Testis (tissue), 2 donors: ENCODE measurements at regions not wholly inside any gene's neighbourhood (a gene's known extent, or its start where the extent isn't known, plus 50 kb on each side); places are given as distances from the start of the nearest gene placed in this dataset.

ENCODE experiments used
- DNase-seq: peaks from one replicate; pipeline ENCODE4 v3.0.0-alpha.2; 2019
- H3K27ac ChIP-seq, 2 donors: fragments of 200-600 bp; sonication (generic); one replicate each; pipeline ENCODE4 v1.5.1; 2019
- H3K27me3 ChIP-seq: fragments of 200-600 bp; sonication (generic); one replicate; pipeline ENCODE4 v1.5.1; 2019
- H3K36me3 ChIP-seq: fragments of 200-600 bp; sonication (generic); one replicate; pipeline ENCODE4 v1.5.1; 2017; ENCODE audit warnings: low read depth; ENCODE audit errors: missing control alignments
- H3K4me1 ChIP-seq: fragments of 200-600 bp; sonication (generic); one replicate; pipeline ENCODE4 v1.5.1; 2019
- H3K4me3 ChIP-seq, 2 donors: fragments of 200-600 bp; sonication (generic); one replicate each; pipeline ENCODE4 v1.5.1; 2017 to 2019
- H3K9me3 ChIP-seq: fragments of 200-600 bp; sonication (generic); one replicate; pipeline ENCODE4 v1.5.1; 2017
- POLR2A ChIP-seq: fragments of 450-650 bp; IDR thresholded peaks from one replicate; pipeline ENCODE4 v1.6.1; 2017; ENCODE audit warnings: antibody characterized with exemption, mild to moderate bottlenecking, moderate library complexity
- WGBS, 2 donors: methylation state at CpG; one replicate each; pipeline ENCODE4 v1.1.5; 2018; 5-methylcytosine and 5-hydroxymethylcytosine counted together
- intact Hi-C: fragments of 100-400 bp; cut with DNase I; formaldehyde crosslinking; loops from one replicate; pipeline ENCODE4 v1.15.1; 2023; ENCODE audit warnings: low total_unique reads
- TF ChIP-seq, protein P1 (sequence below), 3 experiments: fragments of 450-650 bp in 2 of 3; fragments of 200-600 bp in 1 of 3; sonication (generic) in 1 of 3; IDR thresholded peaks; one replicate each; pipeline ENCODE4 v1.5.1; 2016 to 2019; ENCODE audit warnings: antibody characterized with exemption in 3 of 3, mild to moderate bottlenecking in 2 of 3, moderate library complexity in 1 of 3

DNA sequence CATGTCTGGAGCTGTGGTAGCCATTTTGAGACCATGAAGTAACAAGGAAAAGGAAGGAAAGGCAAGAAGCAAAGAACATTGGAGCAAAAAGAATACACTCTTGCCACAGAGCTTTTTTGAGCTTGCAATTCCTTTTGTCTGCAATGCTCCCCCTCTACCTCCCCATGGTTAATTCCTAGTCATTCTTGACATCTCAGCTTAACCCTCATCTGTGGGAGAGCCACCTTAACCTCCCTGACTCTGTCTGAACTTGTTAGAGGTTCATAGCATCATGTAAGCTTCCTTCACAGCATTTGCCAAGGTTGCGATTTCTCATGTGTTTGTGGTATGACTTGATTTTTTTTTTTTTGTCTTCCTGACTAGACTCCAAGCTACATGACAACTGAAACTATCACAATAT is 564.1 kb upstream of the PLXNA2 start:
- TF ChIP-seq POLR2A, result no peak
- TF ChIP-seq, protein P1, sequence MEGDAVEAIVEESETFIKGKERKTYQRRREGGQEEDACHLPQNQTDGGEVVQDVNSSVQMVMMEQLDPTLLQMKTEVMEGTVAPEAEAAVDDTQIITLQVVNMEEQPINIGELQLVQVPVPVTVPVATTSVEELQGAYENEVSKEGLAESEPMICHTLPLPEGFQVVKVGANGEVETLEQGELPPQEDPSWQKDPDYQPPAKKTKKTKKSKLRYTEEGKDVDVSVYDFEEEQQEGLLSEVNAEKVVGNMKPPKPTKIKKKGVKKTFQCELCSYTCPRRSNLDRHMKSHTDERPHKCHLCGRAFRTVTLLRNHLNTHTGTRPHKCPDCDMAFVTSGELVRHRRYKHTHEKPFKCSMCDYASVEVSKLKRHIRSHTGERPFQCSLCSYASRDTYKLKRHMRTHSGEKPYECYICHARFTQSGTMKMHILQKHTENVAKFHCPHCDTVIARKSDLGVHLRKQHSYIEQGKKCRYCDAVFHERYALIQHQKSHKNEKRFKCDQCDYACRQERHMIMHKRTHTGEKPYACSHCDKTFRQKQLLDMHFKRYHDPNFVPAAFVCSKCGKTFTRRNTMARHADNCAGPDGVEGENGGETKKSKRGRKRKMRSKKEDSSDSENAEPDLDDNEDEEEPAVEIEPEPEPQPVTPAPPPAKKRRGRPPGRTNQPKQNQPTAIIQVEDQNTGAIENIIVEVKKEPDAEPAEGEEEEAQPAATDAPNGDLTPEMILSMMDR (IDR thresholded peaks at IDR 0.05), result no peak
- Histone ChIP-seq H3K27ac (no peak overlapping the region), H3K27me3 (no peaks in the 10 kb centered on the region), H3K4me3 (no peak overlapping the region), H3K9me3 (no peaks in the 10 kb centered on the region), H3K36me3 (no peaks in the 10 kb centered on the region), H3K4me1 (no peaks in the 10 kb centered on the region)
- no peak for DNase-seq
- 89 to 97% methylated on average over 1 of the region's 1 CpG for WGBS, 2 donors
- intact Hi-C loops, result no loop called here

DNA sequence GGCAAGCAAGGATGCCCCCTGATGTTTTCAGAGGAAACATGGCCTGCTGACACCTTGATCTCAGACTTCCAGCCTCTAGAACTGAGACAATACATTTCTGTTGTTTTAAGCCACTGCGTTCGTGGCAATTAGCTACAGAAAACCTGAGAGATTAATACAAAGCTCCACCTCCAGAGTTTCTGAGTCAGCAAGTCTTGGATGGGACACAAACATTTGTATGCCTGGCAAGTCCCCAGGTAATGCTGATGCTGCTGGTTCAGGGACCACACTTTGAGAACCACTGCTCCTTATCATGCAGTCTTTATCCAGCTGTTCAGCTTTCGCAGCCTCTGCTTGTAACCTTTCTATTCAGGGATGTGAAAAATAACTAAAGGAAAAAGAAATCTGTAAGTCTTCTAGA is 565.7 kb upstream of the PLXNA2 start:
- no peak for DNase-seq
- no peaks in the 10 kb centered on the region for H3K27me3 ChIP-seq
- intact Hi-C loops, result no loop called here
- TF ChIP-seq, protein P1 (IDR thresholded peaks at IDR 0.05), result no peak
- TF ChIP-seq POLR2A, result no peak
- H3K4me1 ChIP-seq, result no peaks in the 10 kb centered on the region
- no peak overlapping the region for H3K4me3 ChIP-seq
- no peak overlapping the region for H3K27ac ChIP-seq
- whole genome bisulfite sequencing, 2 donors, result 51 to 58% methylated on average over 3 of the region's 3 CpGs
- H3K9me3 ChIP-seq, result no peaks in the 10 kb centered on the region
- no peaks in the 10 kb centered on the region for H3K36me3 ChIP-seq

GRCh38 chr1:208818770-208819445 is 574.7 kb upstream of the PLXNA2 start:
- no peak for DNase-seq
- no peak for TF ChIP-seq POLR2A
- TF ChIP-seq, protein P1 (IDR thresholded peaks at IDR 0.05), result no peak
- WGBS, 2 donors, result 79 to 81% methylated on average over 8 of the region's 8 CpGs
- Histone ChIP-seq H3K27me3 (no peaks in the 10 kb centered on the region), H3K36me3 (no peaks in the 10 kb centered on the region), H3K27ac (no peak overlapping the region), H3K9me3 (no peaks in the 10 kb centered on the region), H3K4me1 (no peaks in the 10 kb centered on the region), H3K4me3 (no peak overlapping the region)
- intact Hi-C loops, result no loop called here

GRCh38 chr1:208820580-208821212 is 576.5 kb upstream of the PLXNA2 start:
- TF ChIP-seq, protein P1 (IDR thresholded peaks at IDR 0.05), result no peak
- no peak for TF ChIP-seq POLR2A
- Histone ChIP-seq H3K4me3 (no peak overlapping the region), H3K27ac (no peak overlapping the region), H3K36me3 (no peaks in the 10 kb centered on the region), H3K4me1 (no peaks in the 10 kb centered on the region), H3K27me3 (no peaks in the 10 kb centered on the region), H3K9me3 (no peaks in the 10 kb centered on the region)
- intact Hi-C loops, result no loop called here
- WGBS, 2 donors, result 46 to 47% methylated on average over 2 of the region's 2 CpGs
- DNase-seq, result no peak

GRCh38 chr1:208821939-208822338 is 577.8 kb upstream of the PLXNA2 start:
- intact Hi-C loops, result no loop called here
- no peak for DNase-seq
- H3K4me3 ChIP-seq, result no peak overlapping the region
- H3K36me3 ChIP-seq, result no peaks in the 10 kb centered on the region
- no peaks in the 10 kb centered on the region for H3K9me3 ChIP-seq
- no peaks in the 10 kb centered on the region for H3K4me1 ChIP-seq
- TF ChIP-seq, protein P1 (IDR thresholded peaks at IDR 0.05), result no peak
- TF ChIP-seq POLR2A, result no peak
- no peak overlapping the region for H3K27ac ChIP-seq
- 86 to 95% methylated on average over 7 of the region's 7 CpGs for WGBS, 2 donors
- no peaks in the 10 kb centered on the region for H3K27me3 ChIP-seq
